SK-N-SH (cell line): ENCODE measurements at regions not wholly inside any gene's neighbourhood (a gene's known extent, or its start where the extent isn't known, plus 50 kb on each side); places are given as distances from the start of the nearest gene placed in this dataset.

Experiments
- CTCF ChIA-PET: fragments of 300-600, 350-600 bp; formaldehyde crosslinking; extraction: SDS; loops from one replicate; lab custom pipeline; 2021; lab: Yijun Ruan, JAX
- POLR2A ChIA-PET: fragments of 350-600 bp; sonication (Branson Sonifier 250); formaldehyde crosslinking; extraction: SDS; loops from one replicate; lab custom pipeline; 2020; ENCODE audit warnings: antibody characterized with exemption, inconsistent platforms; lab: Yijun Ruan, JAX
- DNase-seq: peaks from one replicate; pipeline ENCODE4 v3.0.0; 2012
- H2AFZ ChIP-seq: fragments of 200-600 bp; sonication (generic); 2 replicates; pipeline ENCODE4 v1.8.1; 2016; ENCODE audit warnings: antibody characterized with exemption, mild to moderate bottlenecking, low read depth
- H3F3A ChIP-seq: fragments of 200-600 bp; sonication (generic); replicated peaks from 2 replicates; pipeline ENCODE3; 2016; ENCODE audit warnings: antibody characterized with exemption, mild to moderate bottlenecking; ENCODE audit not compliant: insufficient read depth
- H3K27ac ChIP-seq, 2 experiments: fragments of 200-500 bp in 1 of 2; fragments of 200-600 bp in 1 of 2; sonication (Bioruptor generic) in 1 of 2; sonication (generic), shearing (Covaris generic) in 1 of 2; 2 replicates each; pipeline versions ENCODE4 v1.5.1 to v1.6.1; 2014 to 2016; ENCODE audit warnings: low read depth in 2 of 2, inconsistent platforms in 1 of 2, low read length in 1 of 2, mild to moderate bottlenecking in 1 of 2, mixed read lengths in 1 of 2
- H3K27me3 ChIP-seq: fragments of 200-600 bp; sonication (generic), shearing (Covaris generic); 2 replicates; pipeline ENCODE4 v1.6.1; 2016; ENCODE audit warnings: mixed run types; ENCODE audit not compliant: insufficient read depth
- H3K36me3 ChIP-seq, 2 experiments: fragments of 200-500 bp in 1 of 2; fragments of 200-600 bp in 1 of 2; sonication (Bioruptor generic) in 1 of 2; sonication (generic) in 1 of 2; replicated peaks in 1 of 2; 2 replicates each; pipeline versions ENCODE3 to v1.5.1; 2014 to 2016; ENCODE audit warnings: low read length in 1 of 2, mild to moderate bottlenecking in 1 of 2; ENCODE audit not compliant: insufficient read depth in 2 of 2, control insufficient read depth in 1 of 2
- H3K4me1 ChIP-seq, 2 experiments: fragments of 200-500 bp in 1 of 2; fragments of 200-600 bp in 1 of 2; sonication (Bioruptor generic) in 1 of 2; sonication (generic), shearing (Covaris generic) in 1 of 2; 2 replicates each; pipeline versions ENCODE4 v1.5.1 to v1.6.1; 2014 to 2016; ENCODE audit warnings: low read depth in 1 of 2, low read length in 1 of 2, mixed run types in 1 of 2; ENCODE audit not compliant: insufficient read depth in 2 of 2, control insufficient read depth in 1 of 2
- H3K4me2 ChIP-seq: fragments of 200-600 bp; sonication (generic), shearing (Covaris generic); 2 replicates; pipeline ENCODE4 v1.6.1; 2017; ENCODE audit warnings: mixed run types
- H3K4me3 ChIP-seq, 2 experiments: fragments of 200-500 bp in 1 of 2; fragments of 200-600 bp in 1 of 2; sonication (Bioruptor generic) in 1 of 2; sonication (generic), shearing (Covaris generic) in 1 of 2; 2 replicates each; pipeline versions ENCODE4 v1.5.1 to v1.8.1; 2014 to 2016; ENCODE audit warnings: low read depth in 2 of 2, inconsistent platforms in 1 of 2, low read length in 1 of 2, mild to moderate bottlenecking in 1 of 2, mixed read lengths in 1 of 2, moderate library complexity in 1 of 2
- H3K79me2 ChIP-seq: fragments of 200-600 bp; sonication (generic); 2 replicates; pipeline ENCODE4 v1.8.1; 2017; ENCODE audit warnings: mild to moderate bottlenecking; ENCODE audit not compliant: insufficient read depth
- H3K9ac ChIP-seq: fragments of 200-600 bp; sonication (generic); 2 replicates; pipeline ENCODE4 v1.6.1; 2017; ENCODE audit warnings: mixed run types
- H3K9me2 ChIP-seq: fragments of 200-600 bp; sonication (generic); 2 replicates; pipeline ENCODE4 v1.6.1; 2017; ENCODE audit warnings: mixed run types
- H3K9me3 ChIP-seq: fragments of 200-600 bp; sonication (generic); 2 replicates; pipeline ENCODE4 v1.6.1; 2017; ENCODE audit warnings: mixed run types, mild to moderate bottlenecking, moderate library complexity
- H4K20me1 ChIP-seq: fragments of 200-600 bp; sonication (generic); 2 replicates; pipeline ENCODE4 v1.6.1; 2017; ENCODE audit warnings: mild to moderate bottlenecking, mixed run types; ENCODE audit not compliant: insufficient read depth
- CHD2 ChIP-seq: fragments of 150-350 bp; IDR thresholded peaks from 2 replicates; pipeline ENCODE4 v1.6.1; 2018; ENCODE audit warnings: low read length; ENCODE audit not compliant: partially characterized antibody
- CTCF ChIP-seq: fragments of 200-600 bp; sonication (generic); IDR thresholded peaks from 2 replicates; pipeline ENCODE4 v1.6.1; 2017; ENCODE audit warnings: antibody characterized with exemption, mild to moderate bottlenecking, moderate library complexity
- EZH2phosphoT487 ChIP-seq: fragments of 200-600 bp; sonication (generic); IDR thresholded peaks from 2 replicates; pipeline ENCODE4 v1.6.1; 2017; ENCODE audit warnings: low read depth, mixed run types, mild to moderate bottlenecking, antibody characterized with exemption, moderate library complexity, borderline replicate concordance
- FOSL2 ChIP-seq: IDR thresholded peaks from 2 replicates; pipeline ENCODE4 v1.4.0; 2012; ENCODE audit warnings: low read depth, mild to moderate bottlenecking, moderate library complexity, borderline replicate concordance
- FOXJ3 ChIP-seq: sonication (generic); formaldehyde crosslinking; IDR thresholded peaks from 2 replicates; pipeline ENCODE4 v1.5.1; 2020; ENCODE audit warnings: mild to moderate bottlenecking, missing genetic modification reagents
- FOXM1 ChIP-seq: IDR thresholded peaks from 2 replicates; pipeline ENCODE4 v1.4.0; 2012; ENCODE audit warnings: low read depth, mild to moderate bottlenecking
- GATA2 ChIP-seq: sonication (generic); formaldehyde crosslinking; IDR thresholded peaks from 2 replicates; pipeline ENCODE4 v1.5.0; 2020; ENCODE audit warnings: mild to moderate bottlenecking, missing genetic modification reagents
- IRF3 ChIP-seq: fragments of 150-350 bp; IDR thresholded peaks from 2 replicates; pipeline ENCODE4 v1.6.1; 2016; ENCODE audit warnings: mild to moderate bottlenecking, low read depth, low read length
- JUND ChIP-seq: IDR thresholded peaks from 2 replicates; pipeline ENCODE4 v1.4.0; 2012
- MEF2A ChIP-seq: IDR thresholded peaks from 2 replicates; pipeline ENCODE4 v1.4.0; 2012; ENCODE audit warnings: low read depth, borderline replicate concordance
- NFIC ChIP-seq: IDR thresholded peaks from 2 replicates; pipeline ENCODE4 v1.4.0; 2012; ENCODE audit warnings: borderline replicate concordance
- NRF1 ChIP-seq: IDR thresholded peaks from 2 replicates; pipeline ENCODE4 v1.6.1; 2012; ENCODE audit warnings: low read depth, mild to moderate bottlenecking, low read length
- PBX3 ChIP-seq: IDR thresholded peaks from 2 replicates; pipeline ENCODE4; 2012
- POLR2AphosphoS5 ChIP-seq: IDR thresholded peaks from 2 replicates; pipeline ENCODE4 v1.6.1; 2012; ENCODE audit warnings: low read depth, low read length
- REST ChIP-seq: IDR thresholded peaks from 2 replicates; pipeline ENCODE4 v1.6.1; 2012; ENCODE audit warnings: mild to moderate bottlenecking, low read depth, low read length, moderate library complexity
- SIN3A ChIP-seq: IDR thresholded peaks from 2 replicates; pipeline ENCODE4 v1.6.1; 2012; ENCODE audit warnings: low read depth, mild to moderate bottlenecking, low read length, moderate library complexity, borderline replicate concordance
- SMC3 ChIP-seq: IDR thresholded peaks from 2 replicates; pipeline ENCODE4 v1.6.1; 2012; ENCODE audit warnings: low read depth, low read length, improper control_type of control experiment
- TAF1 ChIP-seq: IDR thresholded peaks from 2 replicates; pipeline ENCODE4 v1.6.1; 2012; ENCODE audit warnings: low read depth, mild to moderate bottlenecking, low read length, moderate library complexity, borderline replicate concordance
- USF1 ChIP-seq: IDR thresholded peaks from 2 replicates; pipeline ENCODE4 v1.4.0; 2012; ENCODE audit warnings: low read depth, borderline replicate concordance
- USF2 ChIP-seq: fragments of 150-350 bp; IDR thresholded peaks from 2 replicates; pipeline ENCODE4 v1.6.1; 2017; ENCODE audit warnings: antibody characterized with exemption, low read length, low read depth, borderline replicate concordance
- WGBS: methylation state at CpG from one replicate; pipeline ENCODE4 v1.1.6; 2017; ENCODE audit warnings: low lambda C conversion rate; 5-methylcytosine and 5-hydroxymethylcytosine counted together

GRCh38 chr1:187844313-187844712 lies 1015.6 kb downstream of the PLA2G4A start:
- H3K27me3 ChIP-seq, result no peaks in the 10 kb centered on the region
- H2AFZ ChIP-seq, result no peak overlapping the region; the same call in none of the 2 replicates
- H3F3A ChIP-seq, result no peaks in the 10 kb centered on the region
- H3K9ac ChIP-seq, result no peak overlapping the region
- H3K27ac ChIP-seq, result no peak overlapping the region
- no peaks in the 10 kb centered on the region for H3K9me2 ChIP-seq
- H3K79me2 ChIP-seq, result no peaks in the 10 kb centered on the region
- POLR2A ChIA-PET, result no interaction called here
- no peaks in the 10 kb centered on the region for H4K20me1 ChIP-seq
- no peak overlapping the region for H3K4me3 ChIP-seq
- CTCF ChIA-PET, result no interaction called here
- H3K4me1 ChIP-seq, result no peaks in the 10 kb centered on the region; a peak in 1 of 4 replicates
- H3K9me3 ChIP-seq, result no peaks in the 10 kb centered on the region
- no peak overlapping the region for H3K4me2 ChIP-seq
- no peaks in the 10 kb centered on the region for H3K36me3 ChIP-seq
- TF ChIP-seq FOSL2, result no peak
- TF ChIP-seq SMC3, result no peak
- TF ChIP-seq MEF2A, result no peak
- no peak for TF ChIP-seq EZH2phosphoT487
- no peak for TF ChIP-seq NFIC
- TF ChIP-seq JUND, result no peak
- no peak for TF ChIP-seq REST
- TF ChIP-seq TAF1, result no peak
- TF ChIP-seq USF2, result no peak
- no peak for TF ChIP-seq NRF1
- TF ChIP-seq POLR2AphosphoS5, result no peak
- no peak for TF ChIP-seq PBX3
- no peak for TF ChIP-seq CHD2
- TF ChIP-seq GATA2 (CRISPR knock-in tag), result no peak
- no peak for TF ChIP-seq USF1
- no peak for TF ChIP-seq FOXM1
- no peak for TF ChIP-seq SIN3A
- TF ChIP-seq IRF3, result no peak
- TF ChIP-seq FOXJ3 (CRISPR knock-in tag), result no peak
- no peak for TF ChIP-seq CTCF
- 57% methylated on average over 3 of the region's 3 CpGs for WGBS
- no peak for DNase-seq
